Stimulated activated naive B cell treated with anti-CD40 and anti-IgM and Interleukin-4, amounts not matched to agents 10 μg/mL and 1 μg/mL and 100 μg/mL, for 72 hours (primary cell): ENCODE measurements at regions not wholly inside any gene's neighbourhood (a gene's known extent, or its start where the extent isn't known, plus 50 kb on each side); places are given as distances from the start of the nearest gene placed in this dataset.

Source experiments
- ATAC-seq, 2 donors: fragments of 150-1000 bp; cut with Tn5 transposase; replicated peaks; 2 replicates each; pipeline ENCODE4 v1.10.0; 2021; ENCODE audit warnings: moderate library complexity in 1 of 2
- DNase-seq: peaks from one replicate; pipeline ENCODE4 v3.0.0; 2021
- H3K27ac Mint-ChIP-seq: one replicate; pipeline ENCODE4 v1.8.0; 2022; ENCODE audit warnings: mild to moderate bottlenecking, mixed read lengths
- H3K27me3 Mint-ChIP-seq, 2 donors: one replicate each; pipeline ENCODE4 v1.8.0; 2022; ENCODE audit warnings: mixed read lengths in 2 of 2
- H3K36me3 Mint-ChIP-seq, 2 donors: one replicate each; pipeline ENCODE4 v1.8.0; 2022; ENCODE audit warnings: mixed read lengths in 2 of 2, mild to moderate bottlenecking in 1 of 2
- H3K4me1 Mint-ChIP-seq, 2 donors: one replicate each; pipeline ENCODE4 v1.8.0; 2022; ENCODE audit warnings: mixed read lengths in 2 of 2, mild to moderate bottlenecking in 1 of 2
- H3K4me3 Mint-ChIP-seq, 2 donors: one replicate each; pipeline ENCODE4 v1.8.0; 2022; ENCODE audit warnings: mild to moderate bottlenecking in 2 of 2, mixed read lengths in 2 of 2, moderate library complexity in 1 of 2
- H3K9me3 Mint-ChIP-seq, 2 donors: one replicate each; pipeline ENCODE4 v1.8.0; 2022; ENCODE audit warnings: mixed read lengths in 2 of 2, mild to moderate bottlenecking in 1 of 2

GRCh38 chr1:222941425-222941824 lies 126.6 kb downstream of the DISP1 start:
- no peak overlapping the region for H3K4me3 Mint-ChIP-seq
- no peak overlapping the region for H3K27ac Mint-ChIP-seq
- H3K9me3 Mint-ChIP-seq: no peaks in the 10 kb centered on the region
- H3K36me3 Mint-ChIP-seq: peaks cover 14 to 15% of the 10 kb centered on the region in 2 donors
- no peak for ATAC-seq
- DNase-seq: no peak
- no peaks in the 10 kb centered on the region for H3K4me1 Mint-ChIP-seq
- no peaks in the 10 kb centered on the region for H3K27me3 Mint-ChIP-seq

- no peak for ATAC-seq
- Mint-ChIP-seq H3K27me3 (no peaks in the 10 kb centered on the region), H3K36me3 (peaks cover 18 to 21% of the 10 kb centered on the region in 2 donors), H3K4me3 (no peak overlapping the region), H3K9me3 (no peaks in the 10 kb centered on the region), H3K4me1 (peaks cover 0 to 5% of the 10 kb centered on the region in 2 donors), H3K27ac (no peak overlapping the region)
- no peak for DNase-seq
These were observed 131.6 kb downstream of the DISP1 start for GRCh38 chr1:222946436-222946835.

GRCh38 chr1:222948079-222948478 lies 133.2 kb downstream of the DISP1 start:
- no peak overlapping the region for H3K4me3 Mint-ChIP-seq
- no peaks in the 10 kb centered on the region for H3K9me3 Mint-ChIP-seq
- no peaks in the 10 kb centered on the region for H3K27me3 Mint-ChIP-seq
- ATAC-seq (peak; percentile 31 to 34), DNase-seq (no peak)
- H3K27ac Mint-ChIP-seq: no peak overlapping the region
- H3K4me1 Mint-ChIP-seq: peaks cover 0 to 5% of the 10 kb centered on the region in 2 donors
- H3K36me3 Mint-ChIP-seq: peaks cover 13 to 22% of the 10 kb centered on the region in 2 donors

GRCh38 chr1:222950892-222951291 lies 136.1 kb downstream of the DISP1 start:
- no peaks in the 10 kb centered on the region for H3K9me3 Mint-ChIP-seq
- peaks cover 0 to 5% of the 10 kb centered on the region in 2 donors for H3K4me1 Mint-ChIP-seq
- no peak overlapping the region for H3K27ac Mint-ChIP-seq
- H3K4me3 Mint-ChIP-seq: no peak overlapping the region
- ATAC-seq (no peak), DNase-seq (no peak)
- H3K27me3 Mint-ChIP-seq: no peaks in the 10 kb centered on the region
- H3K36me3 Mint-ChIP-seq: peaks cover 8 to 15% of the 10 kb centered on the region in 2 donors

GRCh38 chr1:222953585-222953984 lies 138.7 kb downstream of the DISP1 start:
- DNase-seq (no peak), ATAC-seq (no peak)
- Mint-ChIP-seq H3K4me3 (no peak overlapping the region), H3K36me3 (peaks cover 6 to 12% of the 10 kb centered on the region in 2 donors), H3K27me3 (no peaks in the 10 kb centered on the region), H3K27ac (no peak overlapping the region), H3K9me3 (no peaks in the 10 kb centered on the region), H3K4me1 (no peaks in the 10 kb centered on the region)

- Mint-ChIP-seq H3K4me1 (no peaks in the 10 kb centered on the region), H3K4me3 (no peak overlapping the region), H3K36me3 (peaks cover 11 to 25% of the 10 kb centered on the region in 2 donors), H3K27me3 (no peaks in the 10 kb centered on the region), H3K27ac (no peak overlapping the region), H3K9me3 (peaks cover 0 to 3% of the 10 kb centered on the region in 2 donors)
- DNase-seq (no peak), ATAC-seq (no peak)
These were observed 141.1 kb downstream of the DISP1 start for GRCh38 chr1:222955964-222956363.

GRCh38 chr1:222956601-222957000 lies 141.8 kb downstream of the DISP1 start:
- Mint-ChIP-seq H3K9me3 (peaks cover 0 to 5% of the 10 kb centered on the region in 2 donors), H3K27me3 (no peaks in the 10 kb centered on the region), H3K36me3 (peaks cover 11 to 24% of the 10 kb centered on the region in 2 donors), H3K4me3 (no peak overlapping the region), H3K4me1 (no peaks in the 10 kb centered on the region), H3K27ac (no peak overlapping the region)
- DNase-seq: no peak
- no peak for ATAC-seq

GRCh38 chr1:222967466-222968240 lies 152.8 kb downstream of the DISP1 start:
- Mint-ChIP-seq H3K27me3 (no peaks in the 10 kb centered on the region), H3K4me3 (no peak overlapping the region), H3K9me3 (no peaks in the 10 kb centered on the region), H3K27ac (no peak overlapping the region), H3K4me1 (peaks cover 12 to 23% of the 10 kb centered on the region in 2 donors), H3K36me3 (no peaks in the 10 kb centered on the region)
- DNase-seq (no peak), ATAC-seq (no peak)

- ATAC-seq: no peak
- Mint-ChIP-seq H3K4me1 (peaks cover 7 to 16% of the 10 kb centered on the region in 2 donors), H3K4me3 (no peak overlapping the region), H3K36me3 (no peaks in the 10 kb centered on the region), H3K9me3 (no peaks in the 10 kb centered on the region), H3K27ac (no peak overlapping the region), H3K27me3 (no peaks in the 10 kb centered on the region)
- no peak for DNase-seq
These were observed 155.2 kb downstream of the DISP1 start for GRCh38 chr1:222970040-222970439.

GRCh38 chr1:222970711-222971110 lies 155.9 kb downstream of the DISP1 start:
- DNase-seq: no peak
- Mint-ChIP-seq H3K27me3 (no peaks in the 10 kb centered on the region), H3K27ac (no peak overlapping the region), H3K4me1 (peaks cover 3 to 10% of the 10 kb centered on the region in 2 donors), H3K4me3 (no peak overlapping the region), H3K9me3 (no peaks in the 10 kb centered on the region), H3K36me3 (peaks cover 0 to 4% of the 10 kb centered on the region in 2 donors)
- no peak for ATAC-seq

- Mint-ChIP-seq H3K9me3 (no peaks in the 10 kb centered on the region), H3K27me3 (no peaks in the 10 kb centered on the region), H3K36me3 (peaks cover 0 to 4% of the 10 kb centered on the region in 2 donors), H3K4me3 (no peak overlapping the region), H3K4me1 (peaks cover 1 to 6% of the 10 kb centered on the region in 2 donors), H3K27ac (no peak overlapping the region)
- DNase-seq: no peak
- ATAC-seq: no peak
These were observed 156.3 kb downstream of the DISP1 start for GRCh38 chr1:222971146-222971545.

- DNase-seq (no peak), ATAC-seq (no peak)
- Mint-ChIP-seq H3K36me3 (peaks cover 3 to 9% of the 10 kb centered on the region in 2 donors), H3K27ac (no peak overlapping the region), H3K4me1 (peaks cover 1 to 6% of the 10 kb centered on the region in 2 donors), H3K9me3 (no peaks in the 10 kb centered on the region), H3K4me3 (no peak overlapping the region), H3K27me3 (no peaks in the 10 kb centered on the region)
These were observed 158.7 kb downstream of the DISP1 start for GRCh38 chr1:222973561-222973960.

- H3K4me1 Mint-ChIP-seq: peaks cover 1 to 6% of the 10 kb centered on the region in 2 donors
- H3K27me3 Mint-ChIP-seq: no peaks in the 10 kb centered on the region
- ATAC-seq (no peak), DNase-seq (no peak)
- no peak overlapping the region for H3K27ac Mint-ChIP-seq
- H3K9me3 Mint-ChIP-seq: no peaks in the 10 kb centered on the region
- H3K36me3 Mint-ChIP-seq: peaks cover 3 to 9% of the 10 kb centered on the region in 2 donors
- H3K4me3 Mint-ChIP-seq: no peak overlapping the region
These were observed 159.7 kb downstream of the DISP1 start for GRCh38 chr1:222974496-222974895.

- peaks cover 3 to 9% of the 10 kb centered on the region in 2 donors for H3K36me3 Mint-ChIP-seq
- no peak overlapping the region for H3K4me3 Mint-ChIP-seq
- H3K4me1 Mint-ChIP-seq: peaks cover 1 to 6% of the 10 kb centered on the region in 2 donors
- no peak for DNase-seq
- H3K9me3 Mint-ChIP-seq: no peaks in the 10 kb centered on the region
- H3K27ac Mint-ChIP-seq: no peak overlapping the region
- no peak for ATAC-seq
- H3K27me3 Mint-ChIP-seq: no peaks in the 10 kb centered on the region
These were observed 160.8 kb downstream of the DISP1 start for GRCh38 chr1:222975472-222976122.

- Mint-ChIP-seq H3K36me3 (peaks cover 3 to 9% of the 10 kb centered on the region in 2 donors), H3K9me3 (no peaks in the 10 kb centered on the region), H3K4me3 (no peak overlapping the region), H3K27me3 (no peaks in the 10 kb centered on the region), H3K4me1 (peaks cover 1 to 6% of the 10 kb centered on the region in 2 donors), H3K27ac (no peak overlapping the region)
- DNase-seq (no peak), ATAC-seq (no peak)
These were observed 161.6 kb downstream of the DISP1 start for GRCh38 chr1:222976453-222976852.
